Astrocyte (in vitro differentiated cells and primary cell): ENCODE measurements at regions not wholly inside any gene's neighbourhood (a gene's known extent, or its start where the extent isn't known, plus 50 kb on each side); places are given as distances from the start of the nearest gene placed in this dataset.
"Not testable (repeated sequence)": the region's sequence is repeated elsewhere in the genome, so short reads cannot be mapped to it uniquely, and the experiment has no call there.

ENCODE experiments used
- EZH2 ChIP-seq: IDR thresholded peaks from 2 replicates; pipeline ENCODE4 v1.6.1; 2012; ENCODE audit warnings: mild to moderate bottlenecking, low read length, inconsistent platforms; ENCODE audit not compliant: insufficient read depth
- TF ChIP-seq, protein P1 (sequence below): IDR thresholded peaks from 2 replicates; pipeline ENCODE4 v1.5.1; 2011; ENCODE audit warnings: low read depth, mild to moderate bottlenecking, inconsistent platforms, low read length, moderate library complexity; ENCODE audit not compliant: insufficient read depth

GRCh38 chr9:67611900-67612299 lies 246.8 kb upstream of the ANKRD20A1 start:
- TF ChIP-seq, protein P1, sequence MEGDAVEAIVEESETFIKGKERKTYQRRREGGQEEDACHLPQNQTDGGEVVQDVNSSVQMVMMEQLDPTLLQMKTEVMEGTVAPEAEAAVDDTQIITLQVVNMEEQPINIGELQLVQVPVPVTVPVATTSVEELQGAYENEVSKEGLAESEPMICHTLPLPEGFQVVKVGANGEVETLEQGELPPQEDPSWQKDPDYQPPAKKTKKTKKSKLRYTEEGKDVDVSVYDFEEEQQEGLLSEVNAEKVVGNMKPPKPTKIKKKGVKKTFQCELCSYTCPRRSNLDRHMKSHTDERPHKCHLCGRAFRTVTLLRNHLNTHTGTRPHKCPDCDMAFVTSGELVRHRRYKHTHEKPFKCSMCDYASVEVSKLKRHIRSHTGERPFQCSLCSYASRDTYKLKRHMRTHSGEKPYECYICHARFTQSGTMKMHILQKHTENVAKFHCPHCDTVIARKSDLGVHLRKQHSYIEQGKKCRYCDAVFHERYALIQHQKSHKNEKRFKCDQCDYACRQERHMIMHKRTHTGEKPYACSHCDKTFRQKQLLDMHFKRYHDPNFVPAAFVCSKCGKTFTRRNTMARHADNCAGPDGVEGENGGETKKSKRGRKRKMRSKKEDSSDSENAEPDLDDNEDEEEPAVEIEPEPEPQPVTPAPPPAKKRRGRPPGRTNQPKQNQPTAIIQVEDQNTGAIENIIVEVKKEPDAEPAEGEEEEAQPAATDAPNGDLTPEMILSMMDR: not testable (repeated sequence)
- TF ChIP-seq EZH2: not testable (repeated sequence)
